NT2/D1 (cell line): ENCODE measurements at regions not wholly inside any gene's neighbourhood (a gene's known extent, or its start where the extent isn't known, plus 50 kb on each side); places are given as distances from the start of the nearest gene placed in this dataset.

ENCODE experiments used
- DNase-seq: peaks from one replicate; pipeline ENCODE4 v3.0.0-alpha.2; 2011; ENCODE audit warnings: low read depth, low spot score
- H3K27me3 ChIP-seq: 2 replicates; pipeline ENCODE4 v1.6.0; 2011; ENCODE audit warnings: mild to moderate bottlenecking; ENCODE audit not compliant: insufficient read length, insufficient read depth
- H3K36me3 ChIP-seq: 2 replicates; pipeline ENCODE4 v1.6.1; 2011; ENCODE audit warnings: mild to moderate bottlenecking, low read length, mixed read lengths; ENCODE audit not compliant: insufficient read depth, insufficient read length
- H3K4me1 ChIP-seq: 2 replicates; pipeline ENCODE4 v1.5.1; 2011; ENCODE audit not compliant: insufficient read depth, insufficient read length
- H3K4me3 ChIP-seq: 2 replicates; pipeline ENCODE4 v1.5.1; 2011; ENCODE audit warnings: low read depth; ENCODE audit not compliant: insufficient read length
- H3K9ac ChIP-seq: 2 replicates; pipeline ENCODE4 v1.6.0; 2011; ENCODE audit warnings: low read depth; ENCODE audit not compliant: insufficient read length
- H3K9me3 ChIP-seq: 2 replicates; pipeline ENCODE4 v1.5.1; 2011; ENCODE audit warnings: mild to moderate bottlenecking, low read length; ENCODE audit not compliant: insufficient read depth
- SUZ12 ChIP-seq: IDR thresholded peaks from 2 replicates; pipeline ENCODE4 v1.6.1; 2011; ENCODE audit not compliant: insufficient read length, insufficient read depth; ENCODE audit errors: extremely low read depth
- YY1 ChIP-seq: IDR thresholded peaks from 2 replicates; pipeline ENCODE4 v1.6.1; 2011; ENCODE audit not compliant: insufficient read length, insufficient read depth
- ZNF274 ChIP-seq: IDR thresholded peaks from 2 replicates; pipeline ENCODE4 v1.6.1; 2011; ENCODE audit warnings: mild to moderate bottlenecking, low read depth, low read length

GRCh38 chr9:88716596-88717290 is 181.8 kb downstream of the NXNL2 start:
- no peak overlapping the region for H3K4me3 ChIP-seq
- no peak for DNase-seq
- H3K9me3 ChIP-seq, result peaks cover 8% of the 10 kb centered on the region
- H3K27me3 ChIP-seq, result no peaks in the 10 kb centered on the region
- TF ChIP-seq ZNF274 (no peak), YY1 (no peak), SUZ12 (no peak)
- no peaks in the 10 kb centered on the region for H3K4me1 ChIP-seq
- H3K9ac ChIP-seq, result no peak overlapping the region
- H3K36me3 ChIP-seq, result no peaks in the 10 kb centered on the region

GRCh38 chr9:88721025-88721424 is 186.0 kb downstream of the NXNL2 start:
- TF ChIP-seq YY1, result no peak
- TF ChIP-seq SUZ12, result no peak
- TF ChIP-seq ZNF274, result no peak
- DNase-seq, result no peak
- Histone ChIP-seq H3K27me3 (no peaks in the 10 kb centered on the region), H3K9ac (no peak overlapping the region), H3K9me3 (no peaks in the 10 kb centered on the region; the same call in 1 of the 2 replicates), H3K4me1 (no peaks in the 10 kb centered on the region), H3K4me3 (no peak overlapping the region), H3K36me3 (no peaks in the 10 kb centered on the region)

GRCh38 chr9:88721495-88722279 is 186.7 kb downstream of the NXNL2 start:
- DNase-seq, result no peak
- H3K27me3 ChIP-seq, result no peaks in the 10 kb centered on the region
- no peak for TF ChIP-seq YY1
- no peak for TF ChIP-seq SUZ12
- no peak for TF ChIP-seq ZNF274
- no peaks in the 10 kb centered on the region; the same call in 1 of the 2 replicates for H3K9me3 ChIP-seq
- no peak overlapping the region for H3K9ac ChIP-seq
- no peaks in the 10 kb centered on the region for H3K36me3 ChIP-seq
- H3K4me1 ChIP-seq, result no peaks in the 10 kb centered on the region
- no peak overlapping the region for H3K4me3 ChIP-seq

- no peaks in the 10 kb centered on the region for H3K27me3 ChIP-seq
- DNase-seq, result peak; percentile 51
Observed at GRCh38 chr9:88722753-88723152, 187.8 kb downstream of the NXNL2 start.

GRCh38 chr9:88723751-88724150 is 188.8 kb downstream of the NXNL2 start:
- no peaks in the 10 kb centered on the region; the same call in 1 of the 2 replicates for H3K9me3 ChIP-seq
- no peak for DNase-seq
- no peaks in the 10 kb centered on the region for H3K27me3 ChIP-seq
- H3K36me3 ChIP-seq, result no peaks in the 10 kb centered on the region
- no peak overlapping the region for H3K4me3 ChIP-seq
- no peaks in the 10 kb centered on the region for H3K4me1 ChIP-seq
- TF ChIP-seq YY1, result no peak
- no peak for TF ChIP-seq ZNF274
- no peak for TF ChIP-seq SUZ12
- no peak overlapping the region for H3K9ac ChIP-seq

More at GRCh38 chr9:88722753-88723152, 187.8 kb downstream of the NXNL2 start:
- no peak overlapping the region for H3K4me3 ChIP-seq
- H3K9ac ChIP-seq, result no peak overlapping the region
- H3K9me3 ChIP-seq, result no peaks in the 10 kb centered on the region; the same call in 1 of the 2 replicates
- no peaks in the 10 kb centered on the region for H3K36me3 ChIP-seq
- no peaks in the 10 kb centered on the region for H3K4me1 ChIP-seq
- TF ChIP-seq SUZ12 (no peak), ZNF274 (no peak), YY1 (no peak)

GRCh38 chr9:88724331-88724730 is 189.4 kb downstream of the NXNL2 start:
- DNase-seq, result no peak
- no peak for TF ChIP-seq YY1
- TF ChIP-seq ZNF274, result no peak
- TF ChIP-seq SUZ12, result no peak
- H3K4me1 ChIP-seq, result no peaks in the 10 kb centered on the region
- no peaks in the 10 kb centered on the region for H3K36me3 ChIP-seq
- no peak overlapping the region for H3K9ac ChIP-seq
- H3K4me3 ChIP-seq, result no peak overlapping the region
- no peaks in the 10 kb centered on the region; the same call in 1 of the 2 replicates for H3K9me3 ChIP-seq
- no peaks in the 10 kb centered on the region for H3K27me3 ChIP-seq

- Histone ChIP-seq H3K36me3 (no peaks in the 10 kb centered on the region), H3K9me3 (no peaks in the 10 kb centered on the region; the same call in 1 of the 2 replicates), H3K4me1 (no peaks in the 10 kb centered on the region), H3K27me3 (no peaks in the 10 kb centered on the region), H3K9ac (no peak overlapping the region), H3K4me3 (no peak overlapping the region)
- DNase-seq, result no peak
- TF ChIP-seq YY1, result no peak
- no peak for TF ChIP-seq ZNF274
- no peak for TF ChIP-seq SUZ12
Observed at GRCh38 chr9:88725300-88726019, 190.5 kb downstream of the NXNL2 start.
